GM18909 (cell line): ENCODE measurements at regions not wholly inside any gene's neighbourhood (a gene's known extent, or its start where the extent isn't known, plus 50 kb on each side); places are given as distances from the start of the nearest gene placed in this dataset.

ENCODE experiments used
- ATAC-seq: cut with Tn5 transposase; IDR thresholded peaks from one replicate; pipeline ENCODE4 v1.9.1; 2021; ENCODE audit warnings: mild to moderate bottlenecking; ENCODE audit not compliant: unreplicated experiment, poor library complexity

GRCh38 chr5:97538912-97539311 is 355.9 kb upstream of the RIOK2 start:
- no peak for ATAC-seq

DNA sequence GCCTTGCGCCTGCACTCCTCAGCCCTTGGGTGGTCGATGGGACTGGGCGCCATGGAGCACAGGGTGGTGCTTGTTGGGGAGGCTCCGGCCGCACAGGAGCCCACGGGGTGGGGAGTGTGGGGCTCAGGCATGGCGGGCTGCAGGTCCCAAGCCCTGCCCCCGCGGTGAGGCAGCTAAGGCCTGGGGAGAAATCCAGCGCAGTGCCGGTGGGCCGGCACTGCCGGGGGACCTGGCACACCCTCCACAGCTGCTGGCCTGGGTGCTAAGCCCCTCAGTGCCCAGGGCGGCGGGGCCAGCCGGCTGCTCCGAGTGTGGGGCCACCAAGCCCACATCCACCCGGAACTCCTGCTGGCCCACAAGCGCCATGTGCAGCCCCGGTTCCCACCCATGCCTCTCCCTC is 358.8 kb upstream of the RIOK2 start:
- ATAC-seq, result no peak

DNA sequence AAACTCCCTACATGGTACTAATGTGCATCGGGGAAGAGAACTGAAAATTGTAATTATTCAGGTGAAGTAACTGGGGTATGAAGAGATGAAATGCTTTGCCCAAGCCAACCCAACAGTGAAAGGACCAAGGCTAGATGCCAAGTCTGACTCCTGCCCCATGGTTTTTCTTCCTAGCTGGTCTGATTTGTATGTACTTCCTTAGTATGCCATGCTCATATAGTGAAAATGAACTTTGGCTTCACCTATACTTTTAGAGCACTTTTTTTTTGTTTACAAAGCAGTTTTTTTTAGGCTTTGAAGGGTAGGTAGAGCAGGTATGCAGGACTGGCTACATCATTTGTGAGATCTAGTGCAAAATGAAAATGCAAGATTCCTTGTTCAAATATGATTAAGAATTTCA is 359.4 kb upstream of the RIOK2 start:
- ATAC-seq, result no peak

DNA sequence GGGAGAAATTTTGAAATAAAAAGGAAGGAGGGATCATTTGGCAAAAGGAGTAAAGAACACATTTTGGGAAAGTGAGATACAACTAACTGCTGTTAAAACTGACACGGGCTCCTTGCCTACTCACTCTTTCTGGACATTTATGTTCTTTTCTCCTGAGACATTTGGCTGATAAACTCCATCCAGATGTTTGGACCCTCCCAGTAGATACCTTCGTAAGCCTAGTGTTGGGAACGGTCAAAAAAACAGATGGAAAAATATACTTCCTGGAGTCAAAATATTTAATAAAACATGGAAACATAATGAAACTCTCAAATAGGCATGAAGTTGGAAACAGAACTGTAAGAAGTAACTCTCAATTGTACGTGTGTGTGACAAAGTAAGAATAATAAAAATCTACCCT is 360.1 kb upstream of the RIOK2 start:
- ATAC-seq, result no peak

DNA sequence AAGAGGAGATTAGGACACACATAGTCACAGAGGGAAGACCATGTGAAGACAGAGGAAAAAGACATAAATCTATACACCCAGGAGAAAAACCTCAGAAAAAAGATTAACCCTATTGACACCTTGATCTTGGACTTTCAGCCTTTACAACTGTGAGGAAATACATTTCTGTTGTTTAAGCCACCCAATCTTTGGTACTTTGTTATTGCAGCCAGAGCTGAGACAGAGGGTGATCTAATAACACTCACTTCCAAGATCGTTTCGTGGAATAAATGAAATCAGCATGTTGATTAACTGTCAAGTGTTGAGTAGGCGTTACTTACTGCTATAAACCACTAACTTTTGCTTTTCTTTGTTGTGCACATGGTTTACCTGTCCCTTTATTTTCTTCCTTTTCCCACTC is 361.2 kb upstream of the RIOK2 start:
- ATAC-seq, result no peak

DNA sequence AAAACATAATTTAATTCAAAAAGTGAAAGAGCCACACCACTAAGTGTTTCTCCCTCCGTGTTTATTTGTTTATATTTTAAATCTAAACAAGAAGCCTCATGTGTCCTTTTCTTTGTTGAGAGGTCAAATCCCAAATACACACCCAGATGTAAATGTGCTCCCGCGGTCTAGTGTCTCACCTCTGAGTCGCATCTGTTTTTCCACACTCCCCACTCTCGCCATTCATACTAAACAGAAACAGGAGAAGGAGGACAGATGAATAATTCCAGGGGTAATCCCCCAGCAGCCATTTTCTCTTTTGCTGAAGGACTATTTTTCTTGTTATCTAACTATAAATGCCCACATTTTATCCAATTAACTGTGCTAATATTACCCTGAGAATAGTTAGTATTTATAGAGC is 361.6 kb upstream of the RIOK2 start:
- ATAC-seq, result no peak

- ATAC-seq, result no peak
Observed at GRCh38 chr5:97545446-97545845, 362.4 kb upstream of the RIOK2 start.

GRCh38 chr5:97545886-97546535 is 363.0 kb upstream of the RIOK2 start:
- ATAC-seq, result peak; percentile 20

GRCh38 chr5:97547430-97547829 is 364.4 kb upstream of the RIOK2 start:
- no peak for ATAC-seq

DNA sequence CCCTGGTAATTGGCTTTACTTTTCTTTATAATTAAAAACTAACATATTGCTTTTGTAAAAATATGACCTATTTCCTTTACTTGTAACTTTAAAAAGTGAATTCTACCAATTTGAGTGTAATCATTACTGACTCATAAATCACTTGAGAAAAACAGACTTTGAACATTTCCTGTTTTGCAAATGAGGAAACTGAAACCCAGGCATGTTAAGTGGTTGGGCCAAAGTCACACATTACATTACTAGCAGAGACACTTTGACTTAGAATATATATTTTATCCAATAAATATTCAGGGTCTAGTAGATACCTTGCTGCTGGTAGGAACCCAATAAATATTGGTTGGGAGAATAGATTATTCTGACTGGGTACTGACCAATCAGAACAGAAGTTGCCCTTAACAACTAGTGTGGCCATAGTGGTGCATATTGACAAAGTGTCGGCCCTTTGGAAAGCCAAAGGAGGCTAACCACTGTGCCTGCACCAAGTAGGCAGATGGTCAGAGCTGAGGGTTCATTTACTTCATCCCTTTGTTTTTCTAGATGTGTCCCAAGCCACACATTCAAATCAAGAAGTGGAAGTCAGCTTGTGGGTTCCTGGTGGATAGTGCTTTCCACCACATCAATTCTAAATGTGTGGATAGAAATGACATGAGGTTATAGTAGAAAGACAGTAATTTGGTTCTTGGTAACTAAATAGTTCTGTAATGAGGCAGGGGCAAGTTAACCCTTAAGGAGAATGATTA is 365.1 kb upstream of the RIOK2 start:
- ATAC-seq, result peak; percentile 86

DNA sequence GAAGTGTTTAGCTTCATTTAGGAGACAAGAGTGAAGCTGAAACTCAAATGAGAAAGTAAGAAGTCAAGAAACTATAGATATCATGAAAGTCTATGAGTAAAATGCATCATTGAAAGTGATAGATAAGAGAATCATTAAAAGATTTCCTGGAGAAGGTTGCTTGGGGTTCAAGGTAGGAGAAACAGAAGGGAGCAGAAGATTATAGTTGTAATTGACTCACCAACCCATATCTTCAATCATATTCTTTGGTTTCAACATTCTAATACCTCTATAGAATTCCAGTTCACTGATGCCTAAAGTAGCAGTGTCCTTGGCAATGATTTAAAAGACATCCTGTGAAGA is 365.7 kb upstream of the RIOK2 start:
- no peak for ATAC-seq

DNA sequence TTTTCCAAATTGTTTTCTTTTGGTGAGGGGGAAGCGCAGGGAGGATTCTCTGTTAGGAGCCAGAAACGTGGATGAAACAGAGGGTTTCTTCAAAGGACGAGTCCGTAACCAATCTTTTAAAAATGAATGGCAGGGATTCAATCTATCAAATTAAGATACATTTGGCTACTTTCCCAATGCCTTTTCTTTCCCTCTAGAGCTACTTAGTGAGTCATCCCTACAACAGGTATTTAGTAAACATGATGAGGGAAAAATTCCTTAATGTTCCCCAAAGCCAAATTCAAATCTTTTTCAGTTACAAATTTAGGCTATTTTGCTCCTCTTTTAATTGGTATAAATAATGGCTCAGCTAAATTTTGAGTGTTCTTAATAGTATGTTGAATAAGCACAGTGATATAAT is 366.4 kb upstream of the RIOK2 start:
- ATAC-seq, result no peak

DNA sequence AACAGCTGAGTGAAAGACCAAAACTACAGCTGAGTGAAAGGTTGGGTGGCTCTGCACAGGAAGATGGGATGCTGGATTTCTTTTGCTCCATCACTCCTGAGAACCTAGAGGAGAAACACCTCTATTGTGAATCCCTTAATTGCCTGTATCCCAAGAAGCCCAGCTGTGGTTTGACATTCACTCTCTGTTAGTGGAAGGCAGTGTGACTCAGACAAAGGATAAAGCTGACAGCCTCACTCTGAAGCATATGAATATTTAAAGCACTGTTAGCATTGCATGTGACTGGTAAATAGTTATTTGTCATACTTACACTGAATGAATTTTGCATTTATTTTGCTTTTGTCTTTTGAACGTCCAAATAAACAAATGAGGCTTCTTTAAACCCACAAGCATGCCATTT is 367.1 kb upstream of the RIOK2 start:
- no peak for ATAC-seq

GRCh38 chr5:97550818-97551217 is 367.8 kb upstream of the RIOK2 start:
- ATAC-seq, result no peak

GRCh38 chr5:97553604-97554452 is 370.8 kb upstream of the RIOK2 start:
- ATAC-seq, result no peak

DNA sequence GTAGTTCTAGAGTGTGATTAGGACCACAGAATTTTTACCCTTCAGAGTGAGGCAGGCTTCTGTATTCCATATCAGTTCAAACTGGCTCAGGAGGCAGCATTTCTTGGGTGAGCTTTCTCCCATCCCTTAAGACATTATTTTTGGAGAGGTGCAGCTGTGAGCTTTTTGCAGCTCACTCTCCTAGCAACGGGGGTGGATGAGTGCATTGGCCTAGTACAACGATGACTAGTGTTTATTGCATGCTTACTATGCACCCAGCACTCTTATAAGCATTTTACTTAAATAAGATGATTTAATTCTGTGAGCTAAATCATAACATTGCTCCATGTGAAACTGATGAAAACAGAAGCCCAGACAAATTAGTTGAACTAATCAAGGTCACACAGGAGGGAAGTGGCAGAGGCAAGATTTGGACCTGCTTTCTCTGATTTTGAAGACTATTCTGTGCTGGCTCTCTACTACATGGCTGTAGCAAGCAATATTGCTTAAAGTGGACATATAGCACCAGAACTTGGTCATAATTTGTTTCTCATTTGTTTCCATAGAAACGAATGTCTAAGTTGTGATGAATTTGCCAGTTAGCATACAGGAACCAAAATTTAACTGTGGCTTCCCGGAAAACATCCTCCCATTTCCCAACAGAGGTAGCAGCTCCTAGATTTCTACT is 372.1 kb upstream of the RIOK2 start:
- no peak for ATAC-seq

GRCh38 chr5:97555644-97555981 is 372.6 kb upstream of the RIOK2 start:
- no peak for ATAC-seq

GRCh38 chr5:97559827-97560598 is 377.0 kb upstream of the RIOK2 start:
- ATAC-seq, result no peak

GRCh38 chr5:97560599-97560993 is 377.5 kb upstream of the RIOK2 start:
- no peak for ATAC-seq

DNA sequence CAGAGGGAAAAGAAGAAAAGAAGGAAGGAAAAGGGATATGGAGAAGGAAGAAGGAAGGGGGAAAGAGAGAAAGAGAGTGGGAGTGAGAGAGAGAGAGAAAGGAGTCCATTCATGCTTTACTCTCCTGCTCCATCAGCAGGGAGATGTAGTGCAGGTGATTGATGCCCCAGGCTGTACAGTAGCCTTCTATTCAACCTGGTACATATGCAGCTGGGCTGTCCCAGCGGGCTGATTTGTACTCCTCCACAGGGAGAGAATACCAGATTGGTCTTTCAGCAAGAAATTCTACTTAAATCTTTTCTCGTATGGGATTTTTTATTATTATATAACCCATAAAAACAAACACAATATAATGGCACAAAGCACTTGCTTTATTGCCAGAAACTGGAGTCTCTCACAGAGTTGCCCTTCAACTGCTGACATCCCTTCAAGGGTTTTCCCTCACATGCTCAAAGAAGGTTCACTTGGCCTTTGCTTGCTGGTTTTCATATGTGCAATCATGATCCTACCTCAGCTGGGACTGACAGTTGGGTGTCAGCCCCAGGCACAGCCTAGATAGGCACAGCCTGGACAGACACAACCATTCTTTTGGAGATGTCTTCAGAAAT is 380.1 kb upstream of the RIOK2 start:
- no peak for ATAC-seq
